Neural cell (in vitro differentiated cells): ENCODE measurements at regions not wholly inside any gene's neighbourhood (a gene's known extent, or its start where the extent isn't known, plus 50 kb on each side); places are given as distances from the start of the nearest gene placed in this dataset.

Experiments
- H2AFZ ChIP-seq: fragments of 200-600, 300-800 bp; sonication (generic), shearing (Covaris generic); 2 replicates; pipeline ENCODE4 v1.6.0; 2014; ENCODE audit warnings: low read depth, mild to moderate bottlenecking, antibody characterized with exemption, low read length, moderate library complexity
- H3F3A ChIP-seq: fragments of 200-600 bp; shearing (Covaris generic); 2 replicates; pipeline ENCODE4 v1.6.1; 2016; ENCODE audit warnings: mild to moderate bottlenecking, moderate library complexity, mixed read lengths, antibody characterized with exemption, low read length; ENCODE audit not compliant: insufficient read depth, poor library complexity, severe bottlenecking
- H3K27ac ChIP-seq: fragments of 200-600, 300-800 bp; sonication (generic), shearing (Covaris generic); 2 replicates; pipeline ENCODE4 v1.5.1; 2014; ENCODE audit warnings: mild to moderate bottlenecking, low read length, moderate library complexity
- H3K27me3 ChIP-seq: fragments of 300-800, 200-600 bp; sonication (generic), shearing (Covaris generic); 2 replicates; pipeline ENCODE4 v1.6.0; 2014; ENCODE audit warnings: mild to moderate bottlenecking, low read depth, low read length, moderate library complexity; ENCODE audit not compliant: insufficient read depth
- H3K36me3 ChIP-seq: fragments of 300-800, 200-600 bp; sonication (generic), shearing (Covaris generic); 2 replicates; pipeline ENCODE4 v1.5.1; 2014; ENCODE audit warnings: mild to moderate bottlenecking, antibody characterized with exemption, low read length, moderate library complexity; ENCODE audit not compliant: insufficient read depth
- H3K4me2 ChIP-seq: fragments of 300-800, 200-600 bp; sonication (generic), shearing (Covaris generic); 2 replicates; pipeline ENCODE4 v1.6.0; 2014; ENCODE audit warnings: mild to moderate bottlenecking, low read length
- H3K4me3 ChIP-seq: fragments of 300-800, 200-600 bp; sonication (generic), shearing (Covaris generic); 2 replicates; pipeline ENCODE4 v1.5.1; 2014; ENCODE audit warnings: mild to moderate bottlenecking, low read length, moderate library complexity
- H3K79me2 ChIP-seq: fragments of 200-600 bp; shearing (Covaris generic); replicated peaks from 2 replicates; pipeline ENCODE4 v1.6.0; 2014; ENCODE audit warnings: mild to moderate bottlenecking, low read length, moderate library complexity; ENCODE audit not compliant: insufficient read depth
- H3K9ac ChIP-seq: fragments of 300-800, 200-600 bp; sonication (generic), shearing (Covaris generic); 2 replicates; pipeline ENCODE4 v1.6.1; 2016; ENCODE audit warnings: mild to moderate bottlenecking, low read length, mixed read lengths
- H3K9me2 ChIP-seq: fragments of 200-600 bp; shearing (Covaris generic); 2 replicates; pipeline ENCODE4 v1.6.1; 2016; ENCODE audit warnings: mild to moderate bottlenecking, low read length, mixed read lengths; ENCODE audit not compliant: insufficient read depth
- H3K9me3 ChIP-seq: fragments of 200-600, 300-800 bp; sonication (generic), shearing (Covaris generic); 2 replicates; pipeline ENCODE4 v1.6.1; 2016; ENCODE audit warnings: mild to moderate bottlenecking, mixed run types, low read length, moderate library complexity, mixed read lengths
- H4K20me1 ChIP-seq: fragments of 200-600 bp; shearing (Covaris generic); 2 replicates; pipeline ENCODE4 v1.6.1; 2016; ENCODE audit warnings: mild to moderate bottlenecking, mixed run types; ENCODE audit not compliant: insufficient read depth
- CTCF ChIP-seq: fragments of 450-650 bp; IDR thresholded peaks from 2 replicates; pipeline ENCODE4 v1.5.1; 2014; ENCODE audit warnings: antibody characterized with exemption, mild to moderate bottlenecking, moderate library complexity; ENCODE audit not compliant: poor library complexity, severe bottlenecking
- EP300 ChIP-seq: fragments of 450-650 bp; conservative IDR thresholded peaks from 2 replicates; pipeline ENCODE4 v1.6.1; 2014; ENCODE audit warnings: antibody characterized with exemption, mild to moderate bottlenecking, moderate library complexity; ENCODE audit not compliant: poor library complexity, severe bottlenecking
- EZH2 ChIP-seq: fragments of 200-600, 300-800 bp; shearing (Covaris generic), sonication (generic); IDR thresholded peaks from 2 replicates; pipeline ENCODE4 v1.6.1; 2014; ENCODE audit warnings: antibody characterized with exemption, low read length, borderline replicate concordance, mild to moderate bottlenecking; ENCODE audit not compliant: insufficient read depth, poor library complexity, severe bottlenecking
- MXI1 ChIP-seq: fragments of 450-650 bp; conservative IDR thresholded peaks from 2 replicates; pipeline ENCODE4 v1.6.1; 2014; ENCODE audit warnings: antibody characterized with exemption, mild to moderate bottlenecking; ENCODE audit not compliant: poor library complexity, severe bottlenecking
- POLR2AphosphoS5 ChIP-seq: IDR thresholded peaks from 2 replicates; pipeline ENCODE4 v1.6.1; 2012
- RAD21 ChIP-seq: fragments of 450-650 bp; conservative IDR thresholded peaks from 2 replicates; pipeline ENCODE4 v1.6.1; 2014; ENCODE audit warnings: antibody characterized with exemption, mild to moderate bottlenecking, moderate library complexity
- REST ChIP-seq: IDR thresholded peaks from 2 replicates; pipeline ENCODE4 v1.6.1; 2012; ENCODE audit warnings: borderline replicate concordance
- SMC3 ChIP-seq: fragments of 450-650 bp; conservative IDR thresholded peaks from 2 replicates; pipeline ENCODE4 v1.6.1; 2014; ENCODE audit warnings: antibody characterized with exemption, mild to moderate bottlenecking, moderate library complexity; ENCODE audit not compliant: poor library complexity
- TAF1 ChIP-seq: IDR thresholded peaks from 2 replicates; pipeline ENCODE4 v1.6.1; 2012; ENCODE audit warnings: low read depth

GRCh38 chr16:66146798-66147197 is 219.7 kb upstream of the CDH5 start:
- TF ChIP-seq TAF1 = no peak
- TF ChIP-seq POLR2AphosphoS5 = no peak
- no peak for TF ChIP-seq CTCF
- TF ChIP-seq EZH2 = no peak
- peak; percentile 53 for TF ChIP-seq EP300
- peak; percentile 77 for TF ChIP-seq REST
- no peak for TF ChIP-seq RAD21
- TF ChIP-seq SMC3 = no peak
- no peak for TF ChIP-seq MXI1
- Histone ChIP-seq H3K79me2 (no peaks in the 10 kb centered on the region), H2AFZ (no peak overlapping the region), H3F3A (no peaks in the 10 kb centered on the region), H3K9me3 (no peaks in the 10 kb centered on the region), H3K4me2 (no peak overlapping the region), H3K9ac (no peak overlapping the region), H3K36me3 (no peaks in the 10 kb centered on the region), H4K20me1 (no peaks in the 10 kb centered on the region), H3K9me2 (no peaks in the 10 kb centered on the region), H3K4me3 (no peak overlapping the region), H3K27ac (peak overlapping the region; percentile 12), H3K27me3 (no peaks in the 10 kb centered on the region)

- Histone ChIP-seq H3K4me3 (no peak overlapping the region), H4K20me1 (no peaks in the 10 kb centered on the region), H2AFZ (no peak overlapping the region), H3K27ac (no peak overlapping the region), H3K4me2 (no peak overlapping the region), H3F3A (no peaks in the 10 kb centered on the region), H3K27me3 (no peaks in the 10 kb centered on the region), H3K79me2 (no peaks in the 10 kb centered on the region), H3K9me3 (no peaks in the 10 kb centered on the region), H3K36me3 (no peaks in the 10 kb centered on the region), H3K9me2 (no peaks in the 10 kb centered on the region), H3K9ac (no peak overlapping the region)
- TF ChIP-seq EZH2 = no peak
- TF ChIP-seq EP300 = no peak
- no peak for TF ChIP-seq CTCF
- TF ChIP-seq TAF1 = no peak
- TF ChIP-seq SMC3 = no peak
- no peak for TF ChIP-seq POLR2AphosphoS5
- no peak for TF ChIP-seq MXI1
- TF ChIP-seq RAD21 = no peak
- TF ChIP-seq REST = no peak
Observed at GRCh38 chr16:66144641-66145040, 221.8 kb upstream of the CDH5 start.
